Heart right ventricle (tissue), 16 donors: ENCODE measurements at regions not wholly inside any gene's neighbourhood (a gene's known extent, or its start where the extent isn't known, plus 50 kb on each side); places are given as distances from the start of the nearest gene placed in this dataset.

Experiments
- ATAC-seq, 8 donors: fragments of 200-7000 bp; cut with Tn5 transposase; one replicate each; pipeline ENCODE4 v1.9.1; 2020; ENCODE audit warnings: mild to moderate bottlenecking in 8 of 8, moderate library complexity in 8 of 8, moderate number of reproducible peaks in 1 of 8
- DNase-seq, 2 donors: peaks; one replicate each; pipeline ENCODE4 v3.0.0-alpha.2; 2020
- H3K27ac ChIP-seq, 10 donors: fragments of 200-600 bp; sonication (generic) in 2 of 10; one replicate each; pipeline versions ENCODE4 v1.5.0 to v1.8.0; 2020 to 2022; ENCODE audit warnings: mild to moderate bottlenecking in 3 of 10
- H3K27me3 ChIP-seq, 7 donors: fragments of 200-600 bp; one replicate each; pipeline ENCODE4 v1.8.0; 2021 to 2022; ENCODE audit warnings: mild to moderate bottlenecking in 2 of 7
- H3K36me3 ChIP-seq, 9 donors: fragments of 200-600 bp; sonication (generic) in 1 of 9; one replicate each; pipeline versions ENCODE4 v1.5.0 to v1.8.0; 2020 to 2022; ENCODE audit warnings: mild to moderate bottlenecking in 2 of 9
- H3K4me1 ChIP-seq, 9 donors: fragments of 200-600 bp; sonication (generic) in 1 of 9; one replicate each; pipeline versions ENCODE4 v1.5.0 to v1.8.0; 2020 to 2022; ENCODE audit warnings: mild to moderate bottlenecking in 4 of 9
- H3K4me3 ChIP-seq, 10 donors: fragments of 200-600 bp; sonication (generic) in 2 of 10; one replicate each; pipeline versions ENCODE4 v1.5.0 to v1.8.0; 2020 to 2022; ENCODE audit warnings: mild to moderate bottlenecking in 7 of 10, moderate library complexity in 2 of 10
- H3K9me3 ChIP-seq, 11 donors: fragments of 200-600 bp in 10 of 11; sonication (generic) in 2 of 11; one replicate each; pipeline versions ENCODE4 v1.5.0 to v1.8.0; 2013 to 2022; ENCODE audit warnings: mild to moderate bottlenecking in 2 of 11, control low read depth in 1 of 11, moderate library complexity in 1 of 11
- WGBS, 2 donors: extraction: QIAGEN DNeasy Blood & Tissue Kit; methylation state at CpG; one replicate each; pipeline ENCODE4 v1.1.7; 2013; ENCODE audit warnings: inconsistent platforms in 1 of 2; 5-methylcytosine and 5-hydroxymethylcytosine counted together
- intact Hi-C, 10 donors: fragments of 100-400 bp; cut with DNase I; formaldehyde crosslinking; loops; one replicate each; pipeline versions ENCODE4 v1.11.1 to v1.14.2; 2022
- TF ChIP-seq, protein P1 (sequence below), 9 donors: fragments of 200-600 bp; sonication (generic) in 2 of 9; IDR thresholded peaks; one replicate each; pipeline versions ENCODE4 v1.5.0 to v1.8.0; 2021 to 2022; ENCODE audit warnings: antibody characterized with exemption in 9 of 9, mild to moderate bottlenecking in 5 of 9, moderate library complexity in 1 of 9
- donor health status: Arrhythmogenic right ventricular cardiomyopathy.
- donor health status: ischemic (EF 13 %, LVEDD 7.1; RV severe dilation, severe dysfunction).
- donor health status: healthy with polysubstance abuse.
- donor health status: DM: no; HTN: yes; CAD: no.
- donor health status: DM: no; HTN: no; CAD: no.
- donor health status: ischemic (EF 25% LVEDD 6.9; RV normal size, moderate dysfunction).
- donor health status: ischemic (EF 25% LVEDD 5.7; RV mildly dilated, moderate dysfunction).
- donor health status: healthy.
- donor health status: DM: yes; HTN: yes; CAD: no.
- donor health status: Ischemic cardiomyopathy.
- donor health status: ischemic (EF 35%, LVEDD 5.7; RV mildly dilated, moderate dysfunction).
- donor health status: nonischemic (EF 11% LVEDD 7.7; RV severe dilation, severe dysfunction).
- donor health status: DM: yes; HTN: yes; CAD: no.
- donor health status: PGD.
- donor health status: ischemic (EF 29% LVEDD 5.4; RV normal size, mild dysfunction).
- donor health status: nonischemic (EF 23%, LVEDD 6.1; RV moderate dilation, normal function).

DNA sequence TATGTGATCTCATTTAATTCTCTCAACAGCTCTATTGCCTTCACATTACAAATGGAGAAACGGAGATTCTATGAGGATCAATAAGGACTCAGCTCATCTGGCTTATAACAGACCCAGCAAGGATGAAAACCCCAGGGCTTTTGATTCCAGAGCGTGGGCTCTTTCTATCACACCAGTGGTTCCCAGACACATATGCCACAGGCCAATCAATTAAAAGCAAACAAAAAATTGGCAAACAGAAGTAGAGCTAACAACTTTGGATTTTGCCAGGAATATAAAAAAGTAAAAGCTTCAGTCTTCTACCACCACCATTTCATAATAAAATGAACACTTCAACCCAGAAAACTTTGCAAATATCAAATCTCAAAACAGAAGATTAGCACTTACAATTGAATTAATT, 71.1 kb upstream of the FAT3 start:
- Histone ChIP-seq H3K36me3 (no peaks in the 10 kb centered on the region), H3K4me1 (no peaks in the 10 kb centered on the region), H3K27me3 (peaks cover 0 to 10% (median 6%) of the 10 kb centered on the region in 7 donors), H3K27ac (no peak overlapping the region), H3K4me3 (no peak overlapping the region), H3K9me3 (no peaks in the 10 kb centered on the region)
- ATAC-seq: no peak
- 79 to 85% methylated on average over 2 of the region's 2 CpGs for WGBS, 2 donors
- no peak for DNase-seq
- TF ChIP-seq, protein P1, sequence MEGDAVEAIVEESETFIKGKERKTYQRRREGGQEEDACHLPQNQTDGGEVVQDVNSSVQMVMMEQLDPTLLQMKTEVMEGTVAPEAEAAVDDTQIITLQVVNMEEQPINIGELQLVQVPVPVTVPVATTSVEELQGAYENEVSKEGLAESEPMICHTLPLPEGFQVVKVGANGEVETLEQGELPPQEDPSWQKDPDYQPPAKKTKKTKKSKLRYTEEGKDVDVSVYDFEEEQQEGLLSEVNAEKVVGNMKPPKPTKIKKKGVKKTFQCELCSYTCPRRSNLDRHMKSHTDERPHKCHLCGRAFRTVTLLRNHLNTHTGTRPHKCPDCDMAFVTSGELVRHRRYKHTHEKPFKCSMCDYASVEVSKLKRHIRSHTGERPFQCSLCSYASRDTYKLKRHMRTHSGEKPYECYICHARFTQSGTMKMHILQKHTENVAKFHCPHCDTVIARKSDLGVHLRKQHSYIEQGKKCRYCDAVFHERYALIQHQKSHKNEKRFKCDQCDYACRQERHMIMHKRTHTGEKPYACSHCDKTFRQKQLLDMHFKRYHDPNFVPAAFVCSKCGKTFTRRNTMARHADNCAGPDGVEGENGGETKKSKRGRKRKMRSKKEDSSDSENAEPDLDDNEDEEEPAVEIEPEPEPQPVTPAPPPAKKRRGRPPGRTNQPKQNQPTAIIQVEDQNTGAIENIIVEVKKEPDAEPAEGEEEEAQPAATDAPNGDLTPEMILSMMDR (IDR thresholded peaks at IDR 0.05): no peak
- intact Hi-C loops: no loop called here

DNA sequence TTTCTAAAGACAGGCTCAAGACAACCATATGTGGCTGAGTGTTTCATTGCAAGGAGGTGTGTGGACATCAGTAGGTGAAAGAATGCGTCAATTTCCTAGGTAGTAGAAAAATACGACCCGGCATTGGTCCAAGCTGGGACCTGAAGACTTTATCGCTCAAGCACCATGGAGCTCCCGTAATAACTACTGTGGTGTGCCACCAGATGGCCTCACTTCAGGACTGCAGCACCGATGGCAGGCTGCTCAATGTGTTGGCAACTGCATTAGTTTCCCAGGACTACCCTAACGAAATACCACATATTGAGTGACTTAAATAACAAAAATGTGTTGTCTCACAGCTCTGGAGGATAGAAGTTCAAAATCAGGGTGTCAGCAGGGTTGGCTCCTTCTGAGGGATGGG, 72.4 kb upstream of the FAT3 start:
- Histone ChIP-seq H3K27ac (no peak overlapping the region), H3K36me3 (no peaks in the 10 kb centered on the region), H3K4me3 (no peak overlapping the region), H3K4me1 (no peaks in the 10 kb centered on the region), H3K9me3 (no peaks in the 10 kb centered on the region), H3K27me3 (peaks cover 0 to 14% (median 9%) of the 10 kb centered on the region in 7 donors)
- intact Hi-C loops: no loop called here
- ATAC-seq (no peak), DNase-seq (no peak)
- WGBS, 2 donors: 75 to 86% methylated on average over 7 of the region's 7 CpGs
- TF ChIP-seq, protein P1 (IDR thresholded peaks at IDR 0.05): no peak

DNA sequence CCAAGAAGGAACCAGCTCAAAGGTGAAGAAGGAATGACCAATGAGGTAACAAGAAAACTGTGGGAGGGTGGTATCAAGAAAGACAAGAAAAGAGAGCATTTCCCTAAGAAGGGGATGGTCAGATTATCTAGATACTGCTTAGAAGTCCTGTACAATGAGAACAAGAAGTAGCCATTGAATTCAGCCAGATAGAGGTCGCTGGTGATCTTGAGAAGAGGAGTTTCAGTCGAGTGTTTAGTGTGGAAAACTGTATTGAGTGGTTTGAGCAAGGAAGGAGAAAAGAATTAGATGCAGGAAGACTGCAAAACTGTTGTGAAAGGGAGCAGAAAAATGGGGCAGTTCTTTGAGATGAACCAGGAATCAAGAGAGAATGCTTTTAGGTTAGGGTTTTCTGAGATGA, 74.6 kb upstream of the FAT3 start:
- intact Hi-C loops: no loop called here
- WGBS, 2 donors: 50% methylated on average over 2 of the region's 2 CpGs

DNA sequence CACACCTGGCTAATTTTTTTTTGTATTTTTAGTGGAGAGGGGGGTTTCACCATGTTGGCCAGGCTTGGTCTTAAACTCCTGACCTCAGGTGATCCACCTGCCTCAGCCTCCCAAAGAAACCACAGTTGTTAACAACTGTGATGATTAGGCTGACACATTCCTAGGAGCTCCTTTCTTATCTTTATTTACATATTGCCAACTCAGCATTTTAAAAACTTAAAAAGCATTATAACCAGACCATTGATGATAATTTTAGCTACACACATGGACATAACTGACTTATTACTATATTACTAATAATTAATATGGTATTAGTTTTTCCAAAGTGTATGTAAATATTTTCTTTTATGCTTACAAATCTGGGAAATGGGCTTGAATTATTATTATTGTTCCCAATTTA, 82.9 kb upstream of the FAT3 start:
- H3K9me3 ChIP-seq: no peaks in the 10 kb centered on the region
- H3K27ac ChIP-seq: no peak overlapping the region
- H3K27me3 ChIP-seq: no peaks in the 10 kb centered on the region
- no peaks in the 10 kb centered on the region for H3K36me3 ChIP-seq
- H3K4me1 ChIP-seq: no peaks in the 10 kb centered on the region
- ATAC-seq (no peak), DNase-seq (no peak)
- TF ChIP-seq, protein P1 (IDR thresholded peaks at IDR 0.05): no peak
- intact Hi-C loops: no loop called here
- H3K4me3 ChIP-seq: no peak overlapping the region

More for the DNA sequence above, 74.6 kb upstream of the FAT3 start:
- ATAC-seq: no peak
- TF ChIP-seq, protein P1 (IDR thresholded peaks at IDR 0.05): no peak
- Histone ChIP-seq H3K27ac (no peak overlapping the region), H3K4me3 (no peak overlapping the region), H3K36me3 (no peaks in the 10 kb centered on the region), H3K27me3 (peaks cover 0 to 16% (median 9%) of the 10 kb centered on the region in 7 donors), H3K4me1 (no peaks in the 10 kb centered on the region), H3K9me3 (no peaks in the 10 kb centered on the region)
- DNase-seq: no peak

DNA sequence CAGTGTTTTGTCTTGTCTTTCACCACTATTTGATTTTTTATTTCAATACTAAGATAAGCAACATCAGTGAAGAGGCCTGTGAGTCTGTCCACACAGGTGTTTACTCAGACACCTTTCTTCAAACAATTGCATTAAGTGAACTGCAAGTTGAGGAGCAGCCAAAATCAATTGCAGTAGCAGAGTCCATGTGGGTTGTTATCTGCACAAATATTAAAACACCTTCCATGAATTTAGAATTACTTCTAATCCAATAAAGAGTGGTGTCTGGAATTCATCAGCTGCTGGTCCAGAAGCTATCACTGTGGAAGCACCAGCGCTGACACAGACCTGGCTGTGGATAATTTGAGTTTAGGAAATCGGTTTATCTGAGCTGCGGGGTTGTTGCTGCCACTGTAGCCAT, 83.5 kb upstream of the FAT3 start:
- no peaks in the 10 kb centered on the region for H3K4me1 ChIP-seq
- WGBS, 2 donors: 23 to 33% methylated on average over 3 of the region's 3 CpGs
- intact Hi-C loops: no loop called here
- H3K4me3 ChIP-seq: no peak overlapping the region
- ATAC-seq (no peak), DNase-seq (no peak)
- H3K9me3 ChIP-seq: no peaks in the 10 kb centered on the region
- H3K27ac ChIP-seq: no peak overlapping the region
- TF ChIP-seq, protein P1 (IDR thresholded peaks at IDR 0.05): no peak
- no peaks in the 10 kb centered on the region for H3K27me3 ChIP-seq
- H3K36me3 ChIP-seq: no peaks in the 10 kb centered on the region
